Keratinocyte (primary cell): ENCODE measurements at regions not wholly inside any gene's neighbourhood (a gene's known extent, or its start where the extent isn't known, plus 50 kb on each side); places are given as distances from the start of the nearest gene placed in this dataset.

ENCODE experiments used
- DNase-seq: peaks from one replicate; pipeline ENCODE4 v3.0.0-alpha.2; 2011; ENCODE audit warnings: low read depth, missing footprints, low spot score
- FAIRE-seq: peaks from 2 replicates; lab custom pipeline; 2011; peaks lifted over from hg19 to GRCh38; lab: Jason Lieb, UNC
- H2AFZ ChIP-seq: 2 replicates; pipeline ENCODE4 v1.6.0; 2012; ENCODE audit warnings: low read length, control low read depth, inconsistent platforms; ENCODE audit not compliant: control insufficient read depth
- H3K27ac ChIP-seq: 2 replicates; pipeline ENCODE4 v1.5.1; 2011; ENCODE audit warnings: low read length; ENCODE audit not compliant: control insufficient read depth, insufficient read depth
- H3K27me3 ChIP-seq: 3 replicates; pipeline ENCODE4 v1.6.0; 2011; ENCODE audit warnings: low read length; ENCODE audit not compliant: control insufficient read depth, insufficient read depth; ENCODE audit errors: extremely low read depth
- H3K36me3 ChIP-seq, 2 experiments: 2 replicates in 1 of 2; 3 replicates in 1 of 2; pipeline ENCODE4 v1.5.1; 2011; ENCODE audit warnings: low read length in 2 of 2, mild to moderate bottlenecking in 1 of 2; ENCODE audit not compliant: control insufficient read depth in 2 of 2, insufficient read depth in 2 of 2; ENCODE audit errors: extremely low read depth in 1 of 2
- H3K4me1 ChIP-seq: 3 replicates; pipeline ENCODE4 v1.5.1; 2011; ENCODE audit warnings: low read length; ENCODE audit not compliant: control insufficient read depth, insufficient read depth; ENCODE audit errors: extremely low read depth
- H3K4me2 ChIP-seq: 3 replicates; pipeline ENCODE4 v1.6.0; 2011; ENCODE audit warnings: low read depth, low read length; ENCODE audit not compliant: control insufficient read depth, insufficient read depth; ENCODE audit errors: extremely low read depth
- H3K4me3 ChIP-seq, 3 experiments: fragments of 200-600 bp in 1 of 3; sonication (generic) in 1 of 3; 2 replicates in 2 of 3; 3 replicates in 1 of 3; pipeline ENCODE4 v1.5.1; 2011 to 2016; ENCODE audit warnings: low read length in 3 of 3, mild to moderate bottlenecking in 3 of 3, control low read depth in 2 of 3, inconsistent platforms in 1 of 3, low read depth in 1 of 3, mixed read lengths in 1 of 3, mixed run types in 1 of 3, moderate library complexity in 1 of 3; ENCODE audit not compliant: control insufficient read depth in 2 of 3, insufficient read depth in 2 of 3; ENCODE audit errors: extremely low read depth in 1 of 3
- H3K79me2 ChIP-seq: 2 replicates; pipeline ENCODE4 v1.6.0; 2012; ENCODE audit warnings: low read length; ENCODE audit not compliant: control insufficient read depth, insufficient read depth
- H3K9ac ChIP-seq: 3 replicates; pipeline ENCODE4 v1.6.0; 2011; ENCODE audit warnings: low read length; ENCODE audit not compliant: control insufficient read depth, insufficient read depth; ENCODE audit errors: extremely low read depth
- H3K9me1 ChIP-seq: 3 replicates; pipeline ENCODE4 v1.6.0; 2011; ENCODE audit warnings: low read length; ENCODE audit not compliant: control insufficient read depth, insufficient read depth; ENCODE audit errors: extremely low read depth
- H3K9me3 ChIP-seq: 2 replicates; pipeline ENCODE4 v1.5.1; 2012; ENCODE audit warnings: low read depth, low read length; ENCODE audit not compliant: control insufficient read depth
- H4K20me1 ChIP-seq: 3 replicates; pipeline ENCODE4 v1.6.0; 2011; ENCODE audit warnings: low read length; ENCODE audit not compliant: control insufficient read depth, insufficient read depth; ENCODE audit errors: extremely low read depth
- EZH2 ChIP-seq: IDR thresholded peaks from one replicate; pipeline ENCODE4 v1.6.1; 2012; ENCODE audit warnings: inconsistent platforms, mild to moderate bottlenecking, low read length, moderate library complexity
- dilution Hi-C: fragments of 300-500 bp; cut with MboI; formaldehyde crosslinking; loops from one replicate; pipeline ENCODE4 v1.7.0; 2020; ENCODE audit warnings: low sequenced_read_pairs; ENCODE audit not compliant: extremely low pct_ligation_motif_present
- TF ChIP-seq, protein P1 (sequence below), 3 experiments: IDR thresholded peaks in 1 of 3; conservative IDR thresholded peaks in 1 of 3; optimal IDR thresholded peaks in 1 of 3; 2 replicates in 2 of 3; 3 replicates in 1 of 3; pipeline versions ENCODE3 to v1.5.1; 2011; ENCODE audit warnings: low read length in 3 of 3, mild to moderate bottlenecking in 3 of 3, moderate library complexity in 2 of 3, control low read depth in 1 of 3, inconsistent platforms in 1 of 3; ENCODE audit not compliant: insufficient read depth in 2 of 3; ENCODE audit errors: extremely low read depth in 1 of 3

DNA sequence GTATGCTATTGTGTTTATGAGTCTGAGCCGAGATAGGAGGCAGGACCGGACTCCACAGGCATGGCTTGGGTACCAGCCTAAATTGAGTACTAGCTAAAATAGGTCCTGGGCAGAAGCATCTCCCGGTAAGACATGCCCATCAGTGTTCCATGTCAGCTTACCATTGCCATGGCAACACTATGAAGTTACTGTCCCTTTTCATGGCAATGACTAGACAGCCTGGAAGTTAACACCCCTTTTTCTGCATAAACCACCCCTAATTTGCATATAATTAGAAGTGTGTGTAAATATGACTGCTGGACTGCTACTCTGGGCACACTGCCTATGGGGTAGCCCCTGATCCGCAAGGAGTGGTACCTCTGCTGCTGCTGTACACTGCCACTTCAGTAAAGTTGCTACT lies 1005.1 kb upstream of the FAM98A start:
- FAIRE-seq (no peak), DNase-seq (no peak)
- dilution Hi-C loops = no loop called here
- Histone ChIP-seq H3K9ac (no peak overlapping the region), H3K79me2 (no peaks in the 10 kb centered on the region), H4K20me1 (no peaks in the 10 kb centered on the region), H3K4me3 (no peak overlapping the region), H3K36me3 (no peaks in the 10 kb centered on the region), H3K4me1 (no peaks in the 10 kb centered on the region), H3K9me3 (no peaks in the 10 kb centered on the region), H3K9me1 (no peaks in the 10 kb centered on the region), H3K4me2 (no peak overlapping the region), H3K27ac (no peak overlapping the region), H2AFZ (no peak overlapping the region), H3K27me3 (no peaks in the 10 kb centered on the region)
- TF ChIP-seq, protein P1, sequence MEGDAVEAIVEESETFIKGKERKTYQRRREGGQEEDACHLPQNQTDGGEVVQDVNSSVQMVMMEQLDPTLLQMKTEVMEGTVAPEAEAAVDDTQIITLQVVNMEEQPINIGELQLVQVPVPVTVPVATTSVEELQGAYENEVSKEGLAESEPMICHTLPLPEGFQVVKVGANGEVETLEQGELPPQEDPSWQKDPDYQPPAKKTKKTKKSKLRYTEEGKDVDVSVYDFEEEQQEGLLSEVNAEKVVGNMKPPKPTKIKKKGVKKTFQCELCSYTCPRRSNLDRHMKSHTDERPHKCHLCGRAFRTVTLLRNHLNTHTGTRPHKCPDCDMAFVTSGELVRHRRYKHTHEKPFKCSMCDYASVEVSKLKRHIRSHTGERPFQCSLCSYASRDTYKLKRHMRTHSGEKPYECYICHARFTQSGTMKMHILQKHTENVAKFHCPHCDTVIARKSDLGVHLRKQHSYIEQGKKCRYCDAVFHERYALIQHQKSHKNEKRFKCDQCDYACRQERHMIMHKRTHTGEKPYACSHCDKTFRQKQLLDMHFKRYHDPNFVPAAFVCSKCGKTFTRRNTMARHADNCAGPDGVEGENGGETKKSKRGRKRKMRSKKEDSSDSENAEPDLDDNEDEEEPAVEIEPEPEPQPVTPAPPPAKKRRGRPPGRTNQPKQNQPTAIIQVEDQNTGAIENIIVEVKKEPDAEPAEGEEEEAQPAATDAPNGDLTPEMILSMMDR (optimal IDR thresholded peaks at IDR 0.05 in 1 of 3, IDR thresholded peaks at IDR 0.05 in 1 of 3, conservative IDR thresholded peaks at IDR 0.05 in 1 of 3; ENCODE audit: extremely low read depth in 1 of 3, insufficient read depth in 2 of 3, low read length in 3 of 3) = no peak
- no peak for TF ChIP-seq EZH2

DNA sequence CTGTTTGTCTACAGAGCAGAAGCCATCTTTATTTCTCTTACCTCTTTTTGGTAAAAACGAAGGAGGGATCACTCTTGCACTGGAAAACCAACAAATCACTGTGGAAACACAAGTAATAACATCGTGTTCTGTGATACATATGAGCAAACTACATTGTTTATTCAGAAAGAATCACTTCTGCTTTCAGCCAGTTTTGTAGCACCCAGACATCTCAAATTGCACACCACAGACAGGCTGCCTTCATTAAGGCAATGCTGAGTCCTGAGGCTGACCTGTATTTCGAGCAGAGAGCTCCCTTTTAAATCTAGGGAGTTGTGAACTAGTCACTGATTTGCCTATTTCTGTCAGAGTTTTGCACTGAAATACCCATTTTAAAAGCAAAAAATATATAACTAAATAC lies 1003.2 kb upstream of the FAM98A start:
- H3K9ac ChIP-seq = no peak overlapping the region
- H3K4me3 ChIP-seq = no peak overlapping the region
- H3K27me3 ChIP-seq = no peaks in the 10 kb centered on the region
- no peaks in the 10 kb centered on the region for H3K79me2 ChIP-seq
- H3K27ac ChIP-seq = no peak overlapping the region
- H3K4me1 ChIP-seq = no peaks in the 10 kb centered on the region
- DNase-seq (no peak), FAIRE-seq (no peak)
- no peaks in the 10 kb centered on the region for H4K20me1 ChIP-seq
- TF ChIP-seq, protein P1 (optimal IDR thresholded peaks at IDR 0.05 in 1 of 3, IDR thresholded peaks at IDR 0.05 in 1 of 3, conservative IDR thresholded peaks at IDR 0.05 in 1 of 3; ENCODE audit: extremely low read depth in 1 of 3, insufficient read depth in 2 of 3, low read length in 3 of 3) = no peak
- no peak for TF ChIP-seq EZH2
- dilution Hi-C loops = no loop called here
- no peak overlapping the region for H3K4me2 ChIP-seq
- H3K9me3 ChIP-seq = no peaks in the 10 kb centered on the region
- no peaks in the 10 kb centered on the region for H3K36me3 ChIP-seq
- no peak overlapping the region for H2AFZ ChIP-seq
- H3K9me1 ChIP-seq = no peaks in the 10 kb centered on the region
